OCI-LY1 (cell line): ENCODE measurements at regions not wholly inside any gene's neighbourhood (a gene's known extent, or its start where the extent isn't known, plus 50 kb on each side); places are given as distances from the start of the nearest gene placed in this dataset.

Experiments used
- H2AFZ ChIP-seq: fragments of 200-600 bp; sonication (generic), shearing (Covaris generic); 2 replicates; pipeline ENCODE4 v1.6.0; 2014; ENCODE audit warnings: antibody characterized with exemption, mild to moderate bottlenecking, low read length
- H3F3A ChIP-seq: fragments of 200-600 bp; sonication (generic), shearing (Covaris generic); 2 replicates; pipeline ENCODE4 v1.6.0; 2014; ENCODE audit warnings: mild to moderate bottlenecking, antibody characterized with exemption, low read length, moderate library complexity; ENCODE audit not compliant: insufficient read depth
- H3K27ac ChIP-seq: fragments of 200-600 bp; sonication (generic); 2 replicates; pipeline ENCODE4 v1.5.1; 2014; ENCODE audit warnings: low read length, mixed run types, mild to moderate bottlenecking, low read depth; ENCODE audit not compliant: poor library complexity, severe bottlenecking
- H3K27me3 ChIP-seq: fragments of 200-600 bp; sonication (generic); 2 replicates; pipeline ENCODE4 v1.6.0; 2014; ENCODE audit warnings: antibody characterized with exemption, mild to moderate bottlenecking, low read length, moderate library complexity; ENCODE audit not compliant: insufficient read depth
- H3K36me3 ChIP-seq: fragments of 200-600 bp; sonication (generic); 2 replicates; pipeline ENCODE4 v1.6.1; 2014; ENCODE audit warnings: mild to moderate bottlenecking, antibody characterized with exemption, low read length, moderate library complexity, mixed read lengths; ENCODE audit not compliant: insufficient read depth
- H3K4me1 ChIP-seq: fragments of 200-600 bp; sonication (generic); 2 replicates; pipeline ENCODE4 v1.5.1; 2014; ENCODE audit warnings: mild to moderate bottlenecking, low read length, moderate library complexity; ENCODE audit not compliant: insufficient read depth, severe bottlenecking
- H3K4me2 ChIP-seq: fragments of 200-600 bp; sonication (generic), shearing (Covaris generic); 2 replicates; pipeline ENCODE4 v1.6.1; 2014; ENCODE audit warnings: low read length
- H3K4me3 ChIP-seq: fragments of 200-600 bp; sonication (generic); 2 replicates; pipeline ENCODE4 v1.5.1; 2014; ENCODE audit warnings: low read length, low read depth, mild to moderate bottlenecking, mixed read lengths; ENCODE audit not compliant: poor library complexity, severe bottlenecking
- H3K79me2 ChIP-seq: fragments of 200-600 bp; shearing (Covaris generic); 2 replicates; pipeline ENCODE4 v1.6.1; 2016; ENCODE audit warnings: mixed run types, low read length, mixed read lengths; ENCODE audit not compliant: insufficient read depth
- H3K9ac ChIP-seq: fragments of 200-600 bp; sonication (generic), shearing (Covaris generic); 2 replicates; pipeline ENCODE4 v1.6.1; 2014; ENCODE audit warnings: mild to moderate bottlenecking, low read length, mixed read lengths
- H3K9me2 ChIP-seq: fragments of 200-600 bp; sonication (generic), shearing (Covaris generic); 2 replicates; pipeline ENCODE4 v1.6.1; 2014; ENCODE audit warnings: low read depth, mild to moderate bottlenecking, low read length, mixed read lengths
- H3K9me3 ChIP-seq: fragments of 200-600 bp; shearing (Covaris generic); 2 replicates; pipeline ENCODE4 v1.6.1; 2014; ENCODE audit warnings: low read length, mixed read lengths
- H4K20me1 ChIP-seq: fragments of 200-600 bp; sonication (generic), shearing (Covaris generic); 2 replicates; pipeline ENCODE4 v1.6.0; 2016; ENCODE audit warnings: mild to moderate bottlenecking, low read length; ENCODE audit not compliant: insufficient read depth
- EZH2 ChIP-seq: fragments of 200-600 bp; sonication (generic), shearing (Covaris generic); IDR thresholded peaks from 2 replicates; pipeline ENCODE4 v1.8.0; 2017; ENCODE audit warnings: borderline replicate concordance, mixed run types, mild to moderate bottlenecking, antibody characterized with exemption, low read length, moderate library complexity, mixed read lengths
- TF ChIP-seq, protein P1 (sequence below): fragments of 200-600 bp; sonication (generic), shearing (Covaris generic); IDR thresholded peaks from 2 replicates; pipeline ENCODE4 v1.5.1; 2017; ENCODE audit warnings: mild to moderate bottlenecking, antibody characterized with exemption, low read length, moderate library complexity, mixed read lengths

DNA sequence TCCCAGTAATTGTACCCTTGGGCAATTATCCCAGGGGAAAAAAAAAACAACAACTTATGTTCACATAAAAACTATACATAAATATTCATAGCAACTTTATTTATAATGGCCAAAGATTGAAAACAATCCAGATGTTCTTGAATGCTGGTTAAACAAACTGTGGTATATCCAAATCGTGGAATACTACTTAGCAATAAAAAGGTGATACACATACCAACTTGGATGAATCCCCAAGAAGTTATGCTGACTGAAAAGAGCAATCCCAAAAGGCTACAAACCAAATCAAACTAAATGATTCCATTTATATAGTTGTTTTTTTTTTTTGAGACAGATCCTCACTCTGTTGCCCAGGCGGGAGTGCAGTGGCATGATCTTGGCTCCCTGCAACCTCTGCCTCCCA lies 129.7 kb downstream of the QRSL1 start:
- H2AFZ ChIP-seq: no peak overlapping the region
- no peaks in the 10 kb centered on the region for H3K9me2 ChIP-seq
- H4K20me1 ChIP-seq: no peaks in the 10 kb centered on the region
- H3F3A ChIP-seq: no peaks in the 10 kb centered on the region
- H3K9me3 ChIP-seq: no peaks in the 10 kb centered on the region
- H3K27me3 ChIP-seq: no peaks in the 10 kb centered on the region
- peaks cover 36% of the 10 kb centered on the region for H3K4me1 ChIP-seq
- H3K36me3 ChIP-seq: peaks cover 14% of the 10 kb centered on the region
- no peak overlapping the region for H3K27ac ChIP-seq
- TF ChIP-seq, protein P1, sequence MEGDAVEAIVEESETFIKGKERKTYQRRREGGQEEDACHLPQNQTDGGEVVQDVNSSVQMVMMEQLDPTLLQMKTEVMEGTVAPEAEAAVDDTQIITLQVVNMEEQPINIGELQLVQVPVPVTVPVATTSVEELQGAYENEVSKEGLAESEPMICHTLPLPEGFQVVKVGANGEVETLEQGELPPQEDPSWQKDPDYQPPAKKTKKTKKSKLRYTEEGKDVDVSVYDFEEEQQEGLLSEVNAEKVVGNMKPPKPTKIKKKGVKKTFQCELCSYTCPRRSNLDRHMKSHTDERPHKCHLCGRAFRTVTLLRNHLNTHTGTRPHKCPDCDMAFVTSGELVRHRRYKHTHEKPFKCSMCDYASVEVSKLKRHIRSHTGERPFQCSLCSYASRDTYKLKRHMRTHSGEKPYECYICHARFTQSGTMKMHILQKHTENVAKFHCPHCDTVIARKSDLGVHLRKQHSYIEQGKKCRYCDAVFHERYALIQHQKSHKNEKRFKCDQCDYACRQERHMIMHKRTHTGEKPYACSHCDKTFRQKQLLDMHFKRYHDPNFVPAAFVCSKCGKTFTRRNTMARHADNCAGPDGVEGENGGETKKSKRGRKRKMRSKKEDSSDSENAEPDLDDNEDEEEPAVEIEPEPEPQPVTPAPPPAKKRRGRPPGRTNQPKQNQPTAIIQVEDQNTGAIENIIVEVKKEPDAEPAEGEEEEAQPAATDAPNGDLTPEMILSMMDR: no peak
- no peak for TF ChIP-seq EZH2
- no peak overlapping the region for H3K9ac ChIP-seq
- no peak overlapping the region for H3K4me2 ChIP-seq
- no peaks in the 10 kb centered on the region for H3K79me2 ChIP-seq
- no peak overlapping the region for H3K4me3 ChIP-seq

DNA sequence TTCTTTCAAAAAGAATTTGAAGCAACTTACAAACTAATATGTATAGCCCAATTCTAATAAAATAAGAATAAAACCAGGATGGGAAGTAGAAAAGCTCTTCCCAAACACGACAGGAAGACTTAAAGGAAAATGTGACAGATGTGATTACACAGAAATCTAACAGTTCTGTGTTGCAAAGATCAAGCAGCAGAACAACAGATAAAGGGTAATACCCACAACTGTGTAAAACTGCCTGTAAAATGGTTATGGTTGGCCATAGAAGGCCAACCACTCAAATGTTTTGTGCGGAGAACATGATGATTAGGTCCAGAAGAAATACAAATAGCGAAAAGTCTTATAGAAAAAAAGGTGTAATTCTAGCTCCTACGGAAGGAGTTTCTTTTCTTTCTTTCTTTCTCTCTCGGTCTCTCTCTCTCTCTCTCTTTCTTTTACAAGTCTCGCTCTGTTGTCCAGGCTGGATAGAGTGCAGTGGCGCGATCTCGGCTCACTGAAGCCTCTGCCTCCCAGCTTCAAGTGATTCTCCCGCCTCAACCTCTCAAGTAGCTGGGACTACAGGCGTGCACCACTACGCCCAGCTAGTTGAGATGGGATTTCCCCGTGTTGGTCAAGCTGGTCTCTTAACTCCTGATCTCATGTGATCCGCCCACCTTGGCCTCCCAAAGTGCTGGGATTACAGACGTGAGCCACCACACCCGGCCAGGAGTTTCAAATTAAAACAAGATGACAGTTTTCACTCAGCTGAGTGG lies 128.5 kb downstream of the QRSL1 start:
- Histone ChIP-seq H3K9ac (peak overlapping the region; percentile 18; the same call in 1 of the 2 replicates), H3K4me1 (peaks cover 33% of the 10 kb centered on the region), H2AFZ (no peak overlapping the region), H3K4me3 (no peak overlapping the region), H3K27me3 (no peaks in the 10 kb centered on the region), H3F3A (no peaks in the 10 kb centered on the region; the same call in 1 of the 2 replicates), H3K9me3 (no peaks in the 10 kb centered on the region), H3K79me2 (no peaks in the 10 kb centered on the region), H3K4me2 (peak overlapping the region; percentile 12; the same call in 1 of the 2 replicates), H3K27ac (peak overlapping the region; percentile 53), H3K9me2 (no peaks in the 10 kb centered on the region), H3K36me3 (peaks cover 24% of the 10 kb centered on the region), H4K20me1 (no peaks in the 10 kb centered on the region)
- no peak for TF ChIP-seq EZH2
- TF ChIP-seq, protein P1: no peak

DNA sequence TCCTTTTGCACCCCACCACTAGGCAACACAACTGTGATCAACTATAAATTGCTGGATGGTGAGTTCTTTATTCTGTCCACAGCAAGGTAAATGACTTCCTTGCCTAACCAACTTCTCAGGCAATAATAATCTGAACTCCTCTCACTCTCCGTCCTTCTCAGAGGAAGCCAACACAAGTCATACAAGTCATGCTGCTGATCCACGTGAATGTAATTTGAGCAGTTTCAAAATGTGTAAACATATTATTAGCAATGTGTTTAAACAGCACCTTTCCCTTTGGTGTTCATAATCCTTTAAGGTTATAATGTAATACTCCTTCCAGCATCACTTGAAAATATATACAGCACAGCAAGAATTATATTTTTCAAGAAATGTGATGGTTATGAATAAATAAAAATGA lies 127.9 kb downstream of the QRSL1 start:
- no peaks in the 10 kb centered on the region for H3K79me2 ChIP-seq
- H4K20me1 ChIP-seq: no peaks in the 10 kb centered on the region
- H3K4me3 ChIP-seq: no peak overlapping the region
- no peaks in the 10 kb centered on the region for H3K9me3 ChIP-seq
- H3K27me3 ChIP-seq: no peaks in the 10 kb centered on the region
- H3K4me1 ChIP-seq: peaks cover 38% of the 10 kb centered on the region
- peak overlapping the region; percentile 53 for H3K27ac ChIP-seq
- peaks cover 24% of the 10 kb centered on the region for H3K36me3 ChIP-seq
- H2AFZ ChIP-seq: no peak overlapping the region
- H3K4me2 ChIP-seq: peak overlapping the region; percentile 12; the same call in 1 of the 2 replicates
- peak overlapping the region; percentile 14; the same call in 1 of the 2 replicates for H3K9ac ChIP-seq
- TF ChIP-seq EZH2: no peak
- TF ChIP-seq, protein P1: no peak
- no peaks in the 10 kb centered on the region; the same call in 1 of the 2 replicates for H3F3A ChIP-seq
- no peaks in the 10 kb centered on the region for H3K9me2 ChIP-seq
